Renal cortical epithelial cell (primary cell): ENCODE measurements at regions not wholly inside any gene's neighbourhood (a gene's known extent, or its start where the extent isn't known, plus 50 kb on each side); places are given as distances from the start of the nearest gene placed in this dataset.

Experiments used
- DNase-seq: peaks from one replicate; pipeline ENCODE4 v3.0.0-alpha.2; 2011; ENCODE audit warnings: low read depth

- no peak for DNase-seq
These were observed 236.9 kb upstream of the PLEKHG7 start for GRCh38 chr12:92465786-92466295.

GRCh38 chr12:92464911-92465310 is 237.9 kb upstream of the PLEKHG7 start:
- no peak for DNase-seq

- DNase-seq = no peak
These were observed 239.6 kb upstream of the PLEKHG7 start for GRCh38 chr12:92463171-92463570.

- DNase-seq = no peak
These were observed 240.3 kb upstream of the PLEKHG7 start for GRCh38 chr12:92462527-92462926.

GRCh38 chr12:92462049-92462448 is 240.7 kb upstream of the PLEKHG7 start:
- no peak for DNase-seq

- no peak for DNase-seq
These were observed 242.9 kb upstream of the PLEKHG7 start for GRCh38 chr12:92459850-92460249.

- no peak for DNase-seq
These were observed 243.8 kb upstream of the PLEKHG7 start for GRCh38 chr12:92458996-92459395.

GRCh38 chr12:92457458-92458180 is 245.2 kb upstream of the PLEKHG7 start:
- no peak for DNase-seq

GRCh38 chr12:92452763-92453162 is 250.0 kb upstream of the PLEKHG7 start:
- no peak for DNase-seq

GRCh38 chr12:92446083-92446460 is 256.7 kb upstream of the PLEKHG7 start:
- DNase-seq = no peak

GRCh38 chr12:92445253-92446082 is 257.3 kb upstream of the PLEKHG7 start:
- no peak for DNase-seq

GRCh38 chr12:92444763-92445162 is 258.0 kb upstream of the PLEKHG7 start:
- no peak for DNase-seq

- no peak for DNase-seq
These were observed 260.0 kb upstream of the PLEKHG7 start for GRCh38 chr12:92442782-92443181.

- no peak for DNase-seq
These were observed 262.7 kb upstream of the PLEKHG7 start for GRCh38 chr12:92440072-92440471.

GRCh38 chr12:92439420-92439805 is 263.4 kb upstream of the PLEKHG7 start:
- peak; percentile 80 for DNase-seq

GRCh38 chr12:92438641-92439419 is 264.0 kb upstream of the PLEKHG7 start:
- DNase-seq = no peak

GRCh38 chr12:92437452-92437851 is 265.3 kb upstream of the PLEKHG7 start:
- no peak for DNase-seq

- no peak for DNase-seq
These were observed 265.9 kb upstream of the PLEKHG7 start for GRCh38 chr12:92436856-92437255.

- no peak for DNase-seq
These were observed 268.2 kb upstream of the PLEKHG7 start for GRCh38 chr12:92434607-92435025.

GRCh38 chr12:92432724-92433441 is 269.9 kb upstream of the PLEKHG7 start:
- no peak for DNase-seq

- DNase-seq = no peak
These were observed 271.6 kb upstream of the PLEKHG7 start for GRCh38 chr12:92431146-92431545.

GRCh38 chr12:92426332-92426731 is 276.5 kb upstream of the PLEKHG7 start:
- no peak for DNase-seq
